ENCODE measurements at regions not wholly inside any gene's neighbourhood (a gene's known extent, or its start where the extent isn't known, plus 50 kb on each side); places are given as distances from the start of the nearest gene placed in this dataset.
"Not testable (repeated sequence)": the region's sequence is repeated elsewhere in the genome, so short reads cannot be mapped to it uniquely, and the experiment has no call there.

GRCh38 chr9:88259001-88259400 lies 120.7 kb upstream of the SPATA31C2 start:
- intact Hi-C loops (cut with micrococcal nuclease): no loop called here
- no peak overlapping the region for H3K4me3 ChIP-seq (ENCODE audit: low read length in 2 of 2)
- no peak overlapping the region for H3K27ac ChIP-seq (ENCODE audit: low read depth, low read length)
- H3K27me3 ChIP-seq (ENCODE audit: insufficient read depth, low read length): no peaks in the 10 kb centered on the region
- Mint-ChIP-seq H3K27ac (no peak overlapping the region), H3K4me3 (no peak overlapping the region), H3K9me3 (peaks cover 0 to 4% (median under 1%) of the 10 kb centered on the region in 8 donors), H3K27me3 (peaks cover 0 to 1% of the 10 kb centered on the region in 2 donors), H3K36me3 (no peaks in the 10 kb centered on the region), H3K4me1 (no peaks in the 10 kb centered on the region)
- CTCF ChIA-PET (ENCODE audit: partially characterized antibody): no interaction called here
- no peaks in the 10 kb centered on the region for H3K36me3 ChIP-seq (ENCODE audit: insufficient read depth, low read length)
- no peaks in the 10 kb centered on the region for H3K4me1 ChIP-seq (ENCODE audit: insufficient read depth, low read length)
- POLR2A ChIA-PET (ENCODE audit: partially characterized antibody): no interaction called here
- no peak for DNase-seq
- H3K9me3 ChIP-seq (ENCODE audit: control insufficient read depth in 1 of 2, low read length in 2 of 2): no peaks in the 10 kb centered on the region

- no peaks in the 10 kb centered on the region for H3K27me3 ChIP-seq (ENCODE audit: insufficient read depth, low read length)
- H3K36me3 Mint-ChIP-seq: no peaks in the 10 kb centered on the region
- no peak overlapping the region for H3K27ac Mint-ChIP-seq
- H3K27ac ChIP-seq (ENCODE audit: low read depth, low read length): no peak overlapping the region
- ChIA-PET CTCF (ENCODE audit: partially characterized antibody) (no interaction called here), POLR2A (ENCODE audit: partially characterized antibody) (no interaction called here)
- no peaks in the 10 kb centered on the region for H3K4me1 Mint-ChIP-seq
- no peaks in the 10 kb centered on the region for H3K36me3 ChIP-seq (ENCODE audit: insufficient read depth, low read length)
- H3K9me3 ChIP-seq (ENCODE audit: control insufficient read depth in 1 of 2, low read length in 2 of 2): no peaks in the 10 kb centered on the region
- no peak overlapping the region for H3K4me3 Mint-ChIP-seq
- intact Hi-C loops (cut with micrococcal nuclease): no loop called here
- peaks cover 0 to 1% of the 10 kb centered on the region in 2 donors for H3K27me3 Mint-ChIP-seq
- peaks cover 0 to 8% (median under 1%) of the 10 kb centered on the region in 8 donors for H3K9me3 Mint-ChIP-seq
- no peak overlapping the region for H3K4me3 ChIP-seq (ENCODE audit: low read length in 2 of 2)
- H3K4me1 ChIP-seq (ENCODE audit: insufficient read depth, low read length): no peaks in the 10 kb centered on the region
- no peak for DNase-seq
Measured at GRCh38 chr9:88258601-88259000, 120.3 kb upstream of the SPATA31C2 start.

GRCh38 chr9:88258024-88258423 lies 119.7 kb upstream of the SPATA31C2 start:
- CTCF ChIA-PET (ENCODE audit: partially characterized antibody): no interaction called here

GRCh38 chr9:88256216-88256615 lies 117.9 kb upstream of the SPATA31C2 start:
- Histone ChIP-seq H3K9me3 (ENCODE audit: control insufficient read depth in 1 of 2, low read length in 2 of 2) (peaks cover 0 to 6% of the 10 kb centered on the region in 2 donors), H3K36me3 (ENCODE audit: insufficient read depth, low read length) (no peaks in the 10 kb centered on the region), H3K27me3 (ENCODE audit: insufficient read depth, low read length) (no peaks in the 10 kb centered on the region), H3K4me3 (ENCODE audit: low read length in 2 of 2) (no peak overlapping the region), H3K27ac (ENCODE audit: low read depth, low read length) (no peak overlapping the region), H3K4me1 (ENCODE audit: insufficient read depth, low read length) (no peaks in the 10 kb centered on the region)
- intact Hi-C loops (cut with micrococcal nuclease): no loop called here
- POLR2A ChIA-PET (ENCODE audit: partially characterized antibody): no interaction called here
- Mint-ChIP-seq H3K36me3 (no peaks in the 10 kb centered on the region), H3K4me1 (no peaks in the 10 kb centered on the region), H3K9me3 (peaks cover 2 to 28% (median 17%) of the 10 kb centered on the region in 8 donors), H3K27ac (no peak overlapping the region), H3K4me3 (no peak overlapping the region), H3K27me3 (peaks cover 0 to 1% of the 10 kb centered on the region in 2 donors)
- CTCF ChIA-PET (ENCODE audit: partially characterized antibody): no interaction called here
- no peak for DNase-seq

More at GRCh38 chr9:88258024-88258423, 119.7 kb upstream of the SPATA31C2 start:
- no peak overlapping the region for H3K27ac ChIP-seq (ENCODE audit: low read depth, low read length)
- POLR2A ChIA-PET (ENCODE audit: partially characterized antibody): no interaction called here
- no peak for DNase-seq
- H3K9me3 Mint-ChIP-seq: peaks cover 0 to 11% (median 2%) of the 10 kb centered on the region in 8 donors
- H3K27me3 Mint-ChIP-seq: peaks cover 0 to 1% of the 10 kb centered on the region in 2 donors
- H3K4me1 ChIP-seq (ENCODE audit: insufficient read depth, low read length): no peaks in the 10 kb centered on the region
- no peaks in the 10 kb centered on the region for H3K36me3 ChIP-seq (ENCODE audit: insufficient read depth, low read length)
- intact Hi-C loops (cut with micrococcal nuclease): no loop called here
- H3K27ac Mint-ChIP-seq: no peak overlapping the region
- H3K4me3 ChIP-seq (ENCODE audit: low read length in 2 of 2): no peak overlapping the region
- no peaks in the 10 kb centered on the region for H3K9me3 ChIP-seq (ENCODE audit: control insufficient read depth in 1 of 2, low read length in 2 of 2)
- H3K27me3 ChIP-seq (ENCODE audit: insufficient read depth, low read length): no peaks in the 10 kb centered on the region
- H3K4me1 Mint-ChIP-seq: no peaks in the 10 kb centered on the region
- no peak overlapping the region for H3K4me3 Mint-ChIP-seq
- no peaks in the 10 kb centered on the region for H3K36me3 Mint-ChIP-seq

GRCh38 chr9:88255806-88256205 lies 117.5 kb upstream of the SPATA31C2 start:
- Mint-ChIP-seq H3K27ac (peak overlapping the region in 1 of 7 donors; percentile 26), H3K9me3 (peaks cover 6 to 32% (median 21%) of the 10 kb centered on the region in 8 donors)
- CTCF ChIA-PET (ENCODE audit: partially characterized antibody); H3K36me3 ChIP-seq (ENCODE audit: insufficient read depth, low read length); H3K4me3 ChIP-seq (ENCODE audit: low read length in 2 of 2); H3K36me3 Mint-ChIP-seq; H3K27me3 ChIP-seq (ENCODE audit: insufficient read depth, low read length); H3K4me3 Mint-ChIP-seq; DNase-seq; H3K9me3 ChIP-seq (ENCODE audit: control insufficient read depth in 1 of 2, low read length in 2 of 2); intact Hi-C loops (cut with micrococcal nuclease); H3K4me1 ChIP-seq (ENCODE audit: insufficient read depth, low read length); H3K27me3 Mint-ChIP-seq; H3K27ac ChIP-seq (ENCODE audit: low read depth, low read length); POLR2A ChIA-PET (ENCODE audit: partially characterized antibody); H3K4me1 Mint-ChIP-seq: not testable (repeated sequence)

GRCh38 chr9:88251903-88252302 lies 113.6 kb upstream of the SPATA31C2 start:
- H3K4me1 ChIP-seq (ENCODE audit: insufficient read depth, low read length): no peaks in the 10 kb centered on the region
- H3K4me3 Mint-ChIP-seq: no peak overlapping the region
- ChIA-PET CTCF (ENCODE audit: partially characterized antibody) (no interaction called here), POLR2A (ENCODE audit: partially characterized antibody) (no interaction called here)
- no peak overlapping the region for H3K4me3 ChIP-seq (ENCODE audit: low read length in 2 of 2)
- H3K4me1 Mint-ChIP-seq: no peaks in the 10 kb centered on the region
- H3K27me3 Mint-ChIP-seq: peaks cover 5 to 9% of the 10 kb centered on the region in 2 donors
- peaks cover 10 to 42% (median 29%) of the 10 kb centered on the region in 8 donors for H3K9me3 Mint-ChIP-seq
- no peak for DNase-seq
- no peak overlapping the region for H3K27ac ChIP-seq (ENCODE audit: low read depth, low read length)
- intact Hi-C loops (cut with micrococcal nuclease): no loop called here
- no peaks in the 10 kb centered on the region for H3K36me3 ChIP-seq (ENCODE audit: insufficient read depth, low read length)
- H3K27ac Mint-ChIP-seq: no peak overlapping the region
- H3K9me3 ChIP-seq (ENCODE audit: control insufficient read depth in 1 of 2, low read length in 2 of 2): peaks cover 0 to 6% of the 10 kb centered on the region in 2 donors
- no peaks in the 10 kb centered on the region for H3K36me3 Mint-ChIP-seq
- no peaks in the 10 kb centered on the region for H3K27me3 ChIP-seq (ENCODE audit: insufficient read depth, low read length)

- Histone ChIP-seq H3K27me3 (ENCODE audit: insufficient read depth, low read length) (no peaks in the 10 kb centered on the region), H3K4me1 (ENCODE audit: insufficient read depth, low read length) (no peaks in the 10 kb centered on the region), H3K9me3 (ENCODE audit: control insufficient read depth in 1 of 2, low read length in 2 of 2) (no peaks in the 10 kb centered on the region), H3K4me3 (ENCODE audit: low read length in 2 of 2) (no peak overlapping the region), H3K36me3 (ENCODE audit: insufficient read depth, low read length) (no peaks in the 10 kb centered on the region), H3K27ac (ENCODE audit: low read depth, low read length) (no peak overlapping the region)
- ChIA-PET POLR2A (ENCODE audit: partially characterized antibody) (no interaction called here), CTCF (ENCODE audit: partially characterized antibody) (no interaction called here)
- no peak for DNase-seq
- H3K9me3 Mint-ChIP-seq: peaks cover 0 to 3% (median 0%) of the 10 kb centered on the region in 8 donors
- peaks cover 0 to 6% (median under 1%) of the 10 kb centered on the region in 4 donors for H3K4me1 Mint-ChIP-seq
- H3K4me3 Mint-ChIP-seq: no peak overlapping the region
- peaks cover 15% of the 10 kb centered on the region in 2 donors for H3K27me3 Mint-ChIP-seq
- intact Hi-C loops (cut with micrococcal nuclease): no loop called here
- no peaks in the 10 kb centered on the region for H3K36me3 Mint-ChIP-seq
- no peak overlapping the region for H3K27ac Mint-ChIP-seq
Measured at GRCh38 chr9:88243736-88244135, 105.5 kb upstream of the SPATA31C2 start.

- intact Hi-C loops (cut with micrococcal nuclease): no loop called here
- no peak for DNase-seq
- peaks cover 14 to 15% of the 10 kb centered on the region in 2 donors for H3K27me3 Mint-ChIP-seq
- peaks cover 5 to 13% (median 6%) of the 10 kb centered on the region in 4 donors for H3K4me1 Mint-ChIP-seq
- H3K27ac Mint-ChIP-seq: no peak overlapping the region
- no peak overlapping the region for H3K27ac ChIP-seq (ENCODE audit: low read depth, low read length)
- no peak overlapping the region for H3K4me3 Mint-ChIP-seq
- no peaks in the 10 kb centered on the region for H3K27me3 ChIP-seq (ENCODE audit: insufficient read depth, low read length)
- H3K9me3 ChIP-seq (ENCODE audit: control insufficient read depth in 1 of 2, low read length in 2 of 2): no peaks in the 10 kb centered on the region
- ChIA-PET CTCF (ENCODE audit: partially characterized antibody) (interaction anchor here (1.6 kb wide), 1 partner anchor 8 kb away, joined by 3 read pairs; no protein-coding TSS in a partner anchor), POLR2A (ENCODE audit: partially characterized antibody) (no interaction called here)
- H3K36me3 ChIP-seq (ENCODE audit: insufficient read depth, low read length): no peaks in the 10 kb centered on the region
- no peak overlapping the region for H3K4me3 ChIP-seq (ENCODE audit: low read length in 2 of 2)
- H3K36me3 Mint-ChIP-seq: no peaks in the 10 kb centered on the region
- H3K9me3 Mint-ChIP-seq: no peaks in the 10 kb centered on the region
- peaks cover 6% of the 10 kb centered on the region for H3K4me1 ChIP-seq (ENCODE audit: insufficient read depth, low read length)
Measured at GRCh38 chr9:88242879-88243278, 104.6 kb upstream of the SPATA31C2 start.

Measured in CD4-positive, alpha-beta memory T cell (primary cell).